ENCODE measurements at regions not wholly inside any gene's neighbourhood (a gene's known extent, or its start where the extent isn't known, plus 50 kb on each side); places are given as distances from the start of the nearest gene placed in this dataset.

- WGBS, result 78% methylated on average over 2 of the region's 2 CpGs
- no peak overlapping the region for H3K27ac ChIP-seq
- H3K27me3 ChIP-seq, result no peaks in the 10 kb centered on the region
- H3K9me3 ChIP-seq, result no peaks in the 10 kb centered on the region
- TF ChIP-seq, protein P1, sequence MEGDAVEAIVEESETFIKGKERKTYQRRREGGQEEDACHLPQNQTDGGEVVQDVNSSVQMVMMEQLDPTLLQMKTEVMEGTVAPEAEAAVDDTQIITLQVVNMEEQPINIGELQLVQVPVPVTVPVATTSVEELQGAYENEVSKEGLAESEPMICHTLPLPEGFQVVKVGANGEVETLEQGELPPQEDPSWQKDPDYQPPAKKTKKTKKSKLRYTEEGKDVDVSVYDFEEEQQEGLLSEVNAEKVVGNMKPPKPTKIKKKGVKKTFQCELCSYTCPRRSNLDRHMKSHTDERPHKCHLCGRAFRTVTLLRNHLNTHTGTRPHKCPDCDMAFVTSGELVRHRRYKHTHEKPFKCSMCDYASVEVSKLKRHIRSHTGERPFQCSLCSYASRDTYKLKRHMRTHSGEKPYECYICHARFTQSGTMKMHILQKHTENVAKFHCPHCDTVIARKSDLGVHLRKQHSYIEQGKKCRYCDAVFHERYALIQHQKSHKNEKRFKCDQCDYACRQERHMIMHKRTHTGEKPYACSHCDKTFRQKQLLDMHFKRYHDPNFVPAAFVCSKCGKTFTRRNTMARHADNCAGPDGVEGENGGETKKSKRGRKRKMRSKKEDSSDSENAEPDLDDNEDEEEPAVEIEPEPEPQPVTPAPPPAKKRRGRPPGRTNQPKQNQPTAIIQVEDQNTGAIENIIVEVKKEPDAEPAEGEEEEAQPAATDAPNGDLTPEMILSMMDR (IDR thresholded peaks at IDR 0.05), result no peak
- TF ChIP-seq EP300 (IDR thresholded peaks at IDR 0.05), result no peak
- no peak for TF ChIP-seq POLR2A (IDR thresholded peaks at IDR 0.05)
- no peak for TF ChIP-seq POLR2AphosphoS5 (IDR thresholded peaks at IDR 0.05)
- H3K36me3 ChIP-seq, result no peaks in the 10 kb centered on the region
- no peak overlapping the region for H3K4me3 ChIP-seq
- H3K4me1 ChIP-seq, result no peaks in the 10 kb centered on the region
- no peak for DNase-seq (ENCODE audit: low spot score in 2 of 2)
Observed at GRCh38 chr6:97925504-97925903, 642.5 kb upstream of the MMS22L start.

GRCh38 chr6:97939440-97940168, 656.6 kb upstream of the MMS22L start:
- no peaks in the 10 kb centered on the region for H3K36me3 ChIP-seq
- no peak overlapping the region for H3K27ac ChIP-seq
- TF ChIP-seq POLR2AphosphoS5 (IDR thresholded peaks at IDR 0.05), result no peak
- TF ChIP-seq, protein P1 (IDR thresholded peaks at IDR 0.05), result no peak
- TF ChIP-seq EP300 (IDR thresholded peaks at IDR 0.05), result no peak
- no peak for TF ChIP-seq POLR2A (IDR thresholded peaks at IDR 0.05)
- H3K9me3 ChIP-seq, result no peaks in the 10 kb centered on the region
- DNase-seq (ENCODE audit: low spot score in 2 of 2), result no peak
- no peaks in the 10 kb centered on the region for H3K4me1 ChIP-seq
- no peaks in the 10 kb centered on the region for H3K27me3 ChIP-seq
- H3K4me3 ChIP-seq, result no peak overlapping the region
- WGBS, result 70% methylated on average over 3 of the region's 3 CpGs

- 42% methylated on average over 3 of the region's 3 CpGs for WGBS
- no peaks in the 10 kb centered on the region for H3K9me3 ChIP-seq
- H3K27ac ChIP-seq, result no peak overlapping the region
- TF ChIP-seq POLR2A (IDR thresholded peaks at IDR 0.05) (no peak), POLR2AphosphoS5 (IDR thresholded peaks at IDR 0.05) (no peak), EP300 (IDR thresholded peaks at IDR 0.05) (no peak)
- TF ChIP-seq, protein P1 (IDR thresholded peaks at IDR 0.05), result no peak
- H3K4me3 ChIP-seq, result no peak overlapping the region
- DNase-seq (ENCODE audit: low spot score in 2 of 2), result no peak
- H3K27me3 ChIP-seq, result no peaks in the 10 kb centered on the region
- no peaks in the 10 kb centered on the region for H3K4me1 ChIP-seq
- no peaks in the 10 kb centered on the region for H3K36me3 ChIP-seq
Observed at GRCh38 chr6:97947841-97948240, 664.8 kb upstream of the MMS22L start.

DNA sequence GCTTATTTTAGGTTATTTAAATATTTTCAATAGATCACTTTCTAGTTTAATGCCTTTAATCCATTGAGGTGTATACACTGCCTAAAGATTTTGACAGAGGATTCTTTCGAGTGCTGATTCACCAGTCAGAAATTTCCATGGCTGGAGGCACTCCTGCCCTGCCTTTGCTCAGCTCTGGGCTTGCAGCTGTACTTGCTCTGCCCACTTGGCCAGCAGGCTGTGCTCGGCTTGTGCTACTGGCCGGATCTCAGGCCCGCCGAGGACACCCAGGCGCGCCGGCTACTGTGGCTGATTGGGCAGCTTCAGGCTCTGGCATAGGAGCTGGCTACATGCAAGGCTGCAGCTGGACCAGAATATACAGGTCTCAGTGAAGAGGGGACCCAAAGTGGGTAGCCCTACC, 675.1 kb upstream of the MMS22L start:
- Histone ChIP-seq H3K27ac (no peak overlapping the region), H3K9me3 (no peaks in the 10 kb centered on the region), H3K4me1 (no peaks in the 10 kb centered on the region), H3K27me3 (no peaks in the 10 kb centered on the region), H3K36me3 (no peaks in the 10 kb centered on the region), H3K4me3 (no peak overlapping the region)
- no peak for TF ChIP-seq POLR2AphosphoS5 (IDR thresholded peaks at IDR 0.05)
- TF ChIP-seq, protein P1 (IDR thresholded peaks at IDR 0.05), result no peak
- no peak for TF ChIP-seq EP300 (IDR thresholded peaks at IDR 0.05)
- TF ChIP-seq POLR2A (IDR thresholded peaks at IDR 0.05), result no peak
- no peak for DNase-seq (ENCODE audit: low spot score in 2 of 2)
- WGBS, result 60% methylated on average over 8 of the region's 8 CpGs

DNA sequence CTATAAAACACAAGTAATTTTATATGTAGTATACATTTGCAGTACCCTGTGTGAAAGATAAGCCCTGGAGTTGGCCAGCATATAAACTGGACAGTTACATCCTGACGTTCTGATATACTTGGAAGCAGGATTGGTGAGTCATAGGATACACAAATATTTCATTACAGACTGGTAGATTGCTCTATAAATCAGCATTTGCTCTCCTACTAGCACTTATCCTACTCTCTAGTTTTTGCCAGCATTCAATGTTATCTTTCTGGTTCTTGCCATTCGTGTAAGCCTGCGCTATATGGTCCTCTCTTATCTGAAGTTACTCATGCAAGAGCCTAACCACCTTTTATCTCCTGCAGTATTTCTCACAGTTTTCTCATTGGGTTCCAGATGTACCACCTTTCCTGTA, 680.2 kb upstream of the MMS22L start:
- H3K36me3 ChIP-seq, result no peaks in the 10 kb centered on the region
- no peaks in the 10 kb centered on the region for H3K27me3 ChIP-seq
- H3K27ac ChIP-seq, result no peak overlapping the region
- TF ChIP-seq POLR2AphosphoS5 (IDR thresholded peaks at IDR 0.05) (no peak), EP300 (IDR thresholded peaks at IDR 0.05) (no peak), POLR2A (IDR thresholded peaks at IDR 0.05) (no peak)
- TF ChIP-seq, protein P1 (IDR thresholded peaks at IDR 0.05), result no peak
- no peaks in the 10 kb centered on the region for H3K4me1 ChIP-seq
- WGBS, result 69% methylated on average over 3 of the region's 3 CpGs
- no peak for DNase-seq (ENCODE audit: low spot score in 2 of 2)
- no peak overlapping the region for H3K4me3 ChIP-seq
- no peaks in the 10 kb centered on the region for H3K9me3 ChIP-seq
